Activated B cell treated with CpG ODN at 0.5 μM for 24 hours (primary cell): ENCODE measurements at regions not wholly inside any gene's neighbourhood (a gene's known extent, or its start where the extent isn't known, plus 50 kb on each side); places are given as distances from the start of the nearest gene placed in this dataset.
A peak's percentile ranks its signal among the peaks of the same experiment; 100 is the strongest.

Source experiments
- ATAC-seq: fragments of 200-7000 bp; cut with Tn5 transposase; one replicate; pipeline ENCODE4 v1.10.0; 2021; ENCODE audit warnings: low read depth, mild to moderate bottlenecking, moderate library complexity
- CTCF ChIA-PET: fragments of 350-600 bp; sonication (Branson Sonifier 250); formaldehyde crosslinking; loops from one replicate; lab custom pipeline; 2021; ENCODE audit warnings: antibody characterized with exemption; lab: Charles Lee
- POLR2A ChIA-PET: fragments of 350-600 bp; sonication (Branson Sonifier 250); formaldehyde crosslinking; loops from one replicate; lab custom pipeline; 2021; ENCODE audit warnings: antibody characterized with exemption; lab: Charles Lee
- DNase-seq: peaks from one replicate; pipeline ENCODE4 v3.0.0; 2022
- H3K27ac Mint-ChIP-seq: one replicate; pipeline ENCODE4 v1.8.0; 2020; ENCODE audit warnings: mixed read lengths
- H3K27me3 Mint-ChIP-seq: one replicate; pipeline ENCODE4 v1.8.0; 2021; ENCODE audit warnings: mixed read lengths
- H3K36me3 Mint-ChIP-seq: one replicate; pipeline ENCODE4 v1.8.0; 2021; ENCODE audit warnings: low read depth, mixed read lengths
- H3K4me1 Mint-ChIP-seq: one replicate; pipeline ENCODE4 v1.8.0; 2021; ENCODE audit warnings: mixed read lengths
- H3K4me3 Mint-ChIP-seq: one replicate; pipeline ENCODE4 v1.8.0; 2020; ENCODE audit warnings: mild to moderate bottlenecking, mixed read lengths
- H3K9me3 Mint-ChIP-seq: one replicate; pipeline ENCODE4 v1.8.0; 2020; ENCODE audit warnings: mixed read lengths
- intact Hi-C: fragments of 100-400 bp; cut with micrococcal nuclease; formaldehyde crosslinking; loops from one replicate; pipeline ENCODE4 v1.15.1; 2024
- TF ChIP-seq, protein P1 (sequence below): fragments of 200-600 bp; IDR thresholded peaks from one replicate; pipeline ENCODE4 v1.8.0; 2022; ENCODE audit warnings: antibody characterized with exemption, mild to moderate bottlenecking

- Mint-ChIP-seq H3K9me3 (no peaks in the 10 kb centered on the region), H3K4me1 (peaks cover 78% of the 10 kb centered on the region), H3K27me3 (no peaks in the 10 kb centered on the region), H3K27ac (no peak overlapping the region), H3K36me3 (no peaks in the 10 kb centered on the region), H3K4me3 (no peak overlapping the region)
- intact Hi-C loops: loop anchor here (2.0 kb wide), 1 partner anchor 19 kb away; no protein-coding TSS in a partner anchor
- DNase-seq: no peak
- ChIA-PET CTCF (interaction anchor here (1.1 to 1.7 kb wide), 2 partner anchors 11 to 34 kb away, joined by 3 to 7 read pairs; no protein-coding TSS in a partner anchor), POLR2A (interaction anchor here (0.8 to 3.9 kb wide), 6 partner anchors 9 to 166 kb away, joined by 3 to 23 read pairs (median 12); partner anchors contain the start of genes AMPD3 and RNF141)
- no peak for ATAC-seq
- TF ChIP-seq, protein P1, sequence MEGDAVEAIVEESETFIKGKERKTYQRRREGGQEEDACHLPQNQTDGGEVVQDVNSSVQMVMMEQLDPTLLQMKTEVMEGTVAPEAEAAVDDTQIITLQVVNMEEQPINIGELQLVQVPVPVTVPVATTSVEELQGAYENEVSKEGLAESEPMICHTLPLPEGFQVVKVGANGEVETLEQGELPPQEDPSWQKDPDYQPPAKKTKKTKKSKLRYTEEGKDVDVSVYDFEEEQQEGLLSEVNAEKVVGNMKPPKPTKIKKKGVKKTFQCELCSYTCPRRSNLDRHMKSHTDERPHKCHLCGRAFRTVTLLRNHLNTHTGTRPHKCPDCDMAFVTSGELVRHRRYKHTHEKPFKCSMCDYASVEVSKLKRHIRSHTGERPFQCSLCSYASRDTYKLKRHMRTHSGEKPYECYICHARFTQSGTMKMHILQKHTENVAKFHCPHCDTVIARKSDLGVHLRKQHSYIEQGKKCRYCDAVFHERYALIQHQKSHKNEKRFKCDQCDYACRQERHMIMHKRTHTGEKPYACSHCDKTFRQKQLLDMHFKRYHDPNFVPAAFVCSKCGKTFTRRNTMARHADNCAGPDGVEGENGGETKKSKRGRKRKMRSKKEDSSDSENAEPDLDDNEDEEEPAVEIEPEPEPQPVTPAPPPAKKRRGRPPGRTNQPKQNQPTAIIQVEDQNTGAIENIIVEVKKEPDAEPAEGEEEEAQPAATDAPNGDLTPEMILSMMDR: no peak
Observed at GRCh38 chr11:10622108-10622507, 53.6 kb upstream of the LYVE1 start.

DNA sequence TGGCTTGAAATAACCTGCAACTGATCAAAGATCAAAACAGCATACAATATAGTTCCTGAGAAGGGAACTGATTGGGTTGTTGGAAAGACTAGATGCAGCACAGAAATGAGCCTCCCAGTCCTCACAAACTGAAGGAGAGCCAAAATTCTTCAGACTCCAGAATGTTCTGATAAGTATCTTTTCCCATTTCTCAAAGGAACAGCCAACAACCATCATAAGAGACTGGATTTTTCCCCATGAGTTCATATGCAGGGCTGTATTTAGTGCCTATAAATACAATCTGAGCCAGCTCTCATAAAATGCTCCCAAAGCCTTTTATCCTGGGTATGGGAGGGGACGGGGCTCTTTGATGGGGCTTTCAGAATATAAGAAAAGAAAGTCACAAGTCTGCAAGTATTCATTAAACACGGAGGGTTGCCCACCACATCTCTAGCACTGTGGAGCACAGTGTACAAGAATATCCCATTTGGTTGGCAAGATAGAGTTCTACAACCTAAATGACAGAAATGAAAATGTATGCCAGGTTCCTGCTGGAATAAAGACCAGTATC is 50.7 kb upstream of the LYVE1 start:
- no peak for ATAC-seq
- H3K9me3 Mint-ChIP-seq: no peaks in the 10 kb centered on the region
- no peaks in the 10 kb centered on the region for H3K27me3 Mint-ChIP-seq
- intact Hi-C loops: no loop called here
- POLR2A ChIA-PET: no interaction called here
- H3K4me1 Mint-ChIP-seq: peaks cover 74% of the 10 kb centered on the region
- CTCF ChIA-PET: interaction anchor here (0.6 kb wide), 1 partner anchor 207 kb away, joined by 3 read pairs; no protein-coding TSS in a partner anchor
- H3K36me3 Mint-ChIP-seq: peaks cover 1% of the 10 kb centered on the region
- no peak overlapping the region for H3K4me3 Mint-ChIP-seq
- no peak overlapping the region for H3K27ac Mint-ChIP-seq
- TF ChIP-seq, protein P1: no peak
- DNase-seq: no peak

DNA sequence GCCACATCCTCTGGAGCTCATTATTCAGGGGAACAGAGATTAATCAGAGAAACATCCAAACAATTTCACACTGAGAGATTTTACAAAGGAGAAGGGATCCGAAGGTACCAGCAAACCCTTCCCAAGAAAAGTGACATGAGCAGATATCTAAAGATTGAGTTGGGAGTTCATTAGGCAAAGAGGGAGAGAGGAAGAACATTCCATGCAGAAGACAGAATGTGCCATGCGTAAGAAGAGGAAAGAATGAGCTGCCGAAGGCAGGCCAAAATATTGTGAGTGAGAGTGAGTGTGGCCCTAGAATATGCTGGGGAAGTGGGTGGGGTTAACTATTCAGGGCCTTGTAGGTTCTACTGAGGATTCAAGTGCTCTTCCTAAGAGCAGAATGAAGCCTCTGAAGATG is 50.0 kb upstream of the LYVE1 start:
- CTCF ChIA-PET: interaction anchor here (0.7 to 2.0 kb wide), 4 partner anchors 8 to 205 kb away, joined by 3 to 5 read pairs (median 4); partner anchors contain the start of gene RNF141
- intact Hi-C loops: no loop called here
- POLR2A ChIA-PET: interaction anchor here (1.1 to 2.6 kb wide), 5 partner anchors 10 to 78 kb away, joined by 3 to 8 read pairs (median 4); partner anchors contain the start of gene RNF141
- ATAC-seq (no peak), DNase-seq (no peak)
- peaks cover 74% of the 10 kb centered on the region for H3K4me1 Mint-ChIP-seq
- peaks cover 5% of the 10 kb centered on the region for H3K9me3 Mint-ChIP-seq
- no peaks in the 10 kb centered on the region for H3K27me3 Mint-ChIP-seq
- peaks cover 9% of the 10 kb centered on the region for H3K36me3 Mint-ChIP-seq
- TF ChIP-seq, protein P1: no peak
- H3K4me3 Mint-ChIP-seq: peak overlapping the region; percentile 8
- peak overlapping the region; percentile 79 for H3K27ac Mint-ChIP-seq
